ENCODE measurements at regions not wholly inside any gene's neighbourhood (a gene's known extent, or its start where the extent isn't known, plus 50 kb on each side); places are given as distances from the start of the nearest gene placed in this dataset.
"Not testable (repeated sequence)": the region's sequence is repeated elsewhere in the genome, so short reads cannot be mapped to it uniquely, and the experiment has no call there.

DNA sequence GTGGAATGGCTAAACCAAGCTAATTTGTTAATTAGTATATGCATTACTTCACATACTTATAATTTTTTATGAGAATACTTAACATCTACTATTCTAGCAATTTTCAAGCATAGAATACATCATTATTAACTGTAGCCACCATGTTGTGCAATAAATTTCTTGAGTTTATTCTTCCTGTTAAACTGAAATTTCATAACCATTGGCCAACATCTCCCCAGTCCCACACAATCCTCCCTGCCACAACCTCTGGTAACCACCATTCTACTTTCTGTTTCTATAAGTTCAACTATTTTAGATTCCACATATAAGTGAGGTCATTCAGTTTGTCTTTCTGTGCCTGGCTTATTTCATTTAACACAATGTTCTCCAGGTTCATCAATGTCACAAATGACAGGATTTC, 208.5 kb downstream of the PPP4R3C start:
- Histone ChIP-seq H3K9ac (no peak overlapping the region), H3K4me1 (ENCODE audit: low read depth, poor library complexity, severe bottlenecking) (peaks cover 39% of the 10 kb centered on the region), H3K36me3 (ENCODE audit: insufficient read depth) (no peaks in the 10 kb centered on the region), H3K27me3 (ENCODE audit: insufficient read depth, low read depth) (no peaks in the 10 kb centered on the region), H2AFZ (ENCODE audit: low read depth) (no peak overlapping the region), H3K4me2 (peak overlapping the region; percentile 50), H3K27ac (no peak overlapping the region), H3K4me3 (IDR thresholded peaks at IDR 0.05; ENCODE audit: insufficient read depth, low read depth, low read length) (no peak overlapping the region), H3K79me2 (ENCODE audit: insufficient read depth, low read depth) (no peaks in the 10 kb centered on the region), H4K20me1 (ENCODE audit: insufficient read depth) (no peaks in the 10 kb centered on the region)
- TF ChIP-seq, protein P1, sequence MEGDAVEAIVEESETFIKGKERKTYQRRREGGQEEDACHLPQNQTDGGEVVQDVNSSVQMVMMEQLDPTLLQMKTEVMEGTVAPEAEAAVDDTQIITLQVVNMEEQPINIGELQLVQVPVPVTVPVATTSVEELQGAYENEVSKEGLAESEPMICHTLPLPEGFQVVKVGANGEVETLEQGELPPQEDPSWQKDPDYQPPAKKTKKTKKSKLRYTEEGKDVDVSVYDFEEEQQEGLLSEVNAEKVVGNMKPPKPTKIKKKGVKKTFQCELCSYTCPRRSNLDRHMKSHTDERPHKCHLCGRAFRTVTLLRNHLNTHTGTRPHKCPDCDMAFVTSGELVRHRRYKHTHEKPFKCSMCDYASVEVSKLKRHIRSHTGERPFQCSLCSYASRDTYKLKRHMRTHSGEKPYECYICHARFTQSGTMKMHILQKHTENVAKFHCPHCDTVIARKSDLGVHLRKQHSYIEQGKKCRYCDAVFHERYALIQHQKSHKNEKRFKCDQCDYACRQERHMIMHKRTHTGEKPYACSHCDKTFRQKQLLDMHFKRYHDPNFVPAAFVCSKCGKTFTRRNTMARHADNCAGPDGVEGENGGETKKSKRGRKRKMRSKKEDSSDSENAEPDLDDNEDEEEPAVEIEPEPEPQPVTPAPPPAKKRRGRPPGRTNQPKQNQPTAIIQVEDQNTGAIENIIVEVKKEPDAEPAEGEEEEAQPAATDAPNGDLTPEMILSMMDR (conservative IDR thresholded peaks at IDR 0.05; ENCODE audit: low read depth, low read length), result no peak

DNA sequence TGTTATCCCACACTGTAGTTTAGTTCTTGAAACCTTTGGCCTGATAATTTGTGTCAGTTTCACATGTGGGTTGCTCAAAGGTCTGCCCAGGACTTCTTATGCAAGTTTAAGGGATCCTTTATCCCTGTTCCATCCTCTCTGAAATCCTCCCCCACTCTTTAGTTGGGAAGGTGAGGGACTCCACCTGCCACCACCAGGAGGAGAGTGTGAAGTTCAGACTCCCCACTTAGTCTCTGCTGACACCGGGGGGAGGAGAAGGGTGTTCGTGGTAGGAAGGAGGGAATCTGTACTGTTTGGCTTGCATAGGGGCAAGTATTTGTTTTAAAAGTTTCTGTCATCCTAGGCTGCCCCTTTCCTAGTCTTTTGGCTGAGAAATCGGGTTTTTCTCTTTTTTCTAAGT, 211.8 kb downstream of the PPP4R3C start:
- no peaks in the 10 kb centered on the region for H3K36me3 ChIP-seq (ENCODE audit: insufficient read depth)

DNA sequence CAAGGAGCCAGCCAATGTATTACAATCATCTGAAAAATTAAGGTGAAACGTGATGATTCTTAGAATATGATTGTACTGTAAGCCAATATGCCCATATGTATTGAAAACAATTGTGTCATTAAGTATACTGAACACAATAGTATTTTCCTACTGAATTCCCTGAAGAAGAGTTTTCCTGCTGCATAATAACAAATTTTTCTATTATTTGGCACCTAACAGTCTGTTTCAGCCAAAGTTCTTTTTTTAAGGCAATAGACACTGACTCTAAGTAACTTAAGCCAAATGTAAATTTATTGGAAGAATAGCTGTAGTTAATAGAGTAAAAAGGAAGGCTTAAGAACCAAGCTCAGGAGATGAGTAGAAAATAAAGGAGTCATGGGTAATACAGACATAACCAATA, 220.6 kb downstream of the PPP4R3C start:
- H3K4me3 ChIP-seq (IDR thresholded peaks at IDR 0.05; ENCODE audit: insufficient read depth, low read depth, low read length), result no peak overlapping the region

More for the DNA sequence above, 211.8 kb downstream of the PPP4R3C start:
- TF ChIP-seq, protein P1 (conservative IDR thresholded peaks at IDR 0.05; ENCODE audit: low read depth, low read length), result no peak
- Histone ChIP-seq H3K4me1 (ENCODE audit: low read depth, poor library complexity, severe bottlenecking) (peaks cover 58% of the 10 kb centered on the region), H3K79me2 (ENCODE audit: insufficient read depth, low read depth) (no peaks in the 10 kb centered on the region), H3K4me2 (peak overlapping the region; percentile 60), H4K20me1 (ENCODE audit: insufficient read depth) (no peaks in the 10 kb centered on the region), H3K9ac (no peak overlapping the region), H3K27me3 (ENCODE audit: insufficient read depth, low read depth) (no peaks in the 10 kb centered on the region), H2AFZ (ENCODE audit: low read depth) (no peak overlapping the region), H3K27ac (no peak overlapping the region), H3K4me3 (IDR thresholded peaks at IDR 0.05; ENCODE audit: insufficient read depth, low read depth, low read length) (no peak overlapping the region)

DNA sequence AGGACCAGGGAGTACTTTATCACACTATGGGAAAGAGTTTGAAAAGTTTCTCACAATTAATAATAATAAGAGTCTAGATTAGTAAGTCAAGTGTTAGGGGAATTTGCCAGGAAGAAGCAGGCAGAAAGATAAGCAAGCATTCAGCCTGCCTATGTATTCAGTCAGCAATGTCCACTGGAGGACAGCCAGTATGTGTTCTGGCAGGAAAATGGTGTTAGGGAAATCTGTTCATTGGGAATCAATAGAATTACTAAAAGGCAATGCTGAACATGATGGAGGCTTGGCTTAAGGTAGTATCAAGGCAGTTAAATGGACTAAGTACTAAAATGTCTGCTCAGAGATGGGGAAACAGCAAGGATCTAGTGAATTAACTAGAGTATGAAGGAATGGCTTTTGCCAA, 221.2 kb downstream of the PPP4R3C start:
- Histone ChIP-seq H2AFZ (ENCODE audit: low read depth) (no peak overlapping the region), H3K4me2 (no peak overlapping the region), H3K79me2 (ENCODE audit: insufficient read depth, low read depth) (no peaks in the 10 kb centered on the region), H3K9ac (no peak overlapping the region), H3K36me3 (ENCODE audit: insufficient read depth) (no peaks in the 10 kb centered on the region), H3K27ac (no peak overlapping the region), H3K4me1 (ENCODE audit: low read depth, poor library complexity, severe bottlenecking) (peaks cover 22% of the 10 kb centered on the region), H4K20me1 (ENCODE audit: insufficient read depth) (no peaks in the 10 kb centered on the region), H3K4me3 (IDR thresholded peaks at IDR 0.05; ENCODE audit: insufficient read depth, low read depth, low read length) (no peak overlapping the region), H3K27me3 (ENCODE audit: insufficient read depth, low read depth) (no peaks in the 10 kb centered on the region)
- TF ChIP-seq, protein P1 (conservative IDR thresholded peaks at IDR 0.05; ENCODE audit: low read depth, low read length), result no peak

More for the DNA sequence above, 220.6 kb downstream of the PPP4R3C start:
- Histone ChIP-seq H3K27ac (no peak overlapping the region), H2AFZ (ENCODE audit: low read depth) (no peak overlapping the region), H3K36me3 (ENCODE audit: insufficient read depth) (no peaks in the 10 kb centered on the region), H4K20me1 (ENCODE audit: insufficient read depth) (no peaks in the 10 kb centered on the region), H3K4me1 (ENCODE audit: low read depth, poor library complexity, severe bottlenecking) (peaks cover 28% of the 10 kb centered on the region), H3K27me3 (ENCODE audit: insufficient read depth, low read depth) (no peaks in the 10 kb centered on the region), H3K4me2 (no peak overlapping the region), H3K9ac (no peak overlapping the region), H3K79me2 (ENCODE audit: insufficient read depth, low read depth) (no peaks in the 10 kb centered on the region)
- TF ChIP-seq, protein P1 (conservative IDR thresholded peaks at IDR 0.05; ENCODE audit: low read depth, low read length), result no peak

DNA sequence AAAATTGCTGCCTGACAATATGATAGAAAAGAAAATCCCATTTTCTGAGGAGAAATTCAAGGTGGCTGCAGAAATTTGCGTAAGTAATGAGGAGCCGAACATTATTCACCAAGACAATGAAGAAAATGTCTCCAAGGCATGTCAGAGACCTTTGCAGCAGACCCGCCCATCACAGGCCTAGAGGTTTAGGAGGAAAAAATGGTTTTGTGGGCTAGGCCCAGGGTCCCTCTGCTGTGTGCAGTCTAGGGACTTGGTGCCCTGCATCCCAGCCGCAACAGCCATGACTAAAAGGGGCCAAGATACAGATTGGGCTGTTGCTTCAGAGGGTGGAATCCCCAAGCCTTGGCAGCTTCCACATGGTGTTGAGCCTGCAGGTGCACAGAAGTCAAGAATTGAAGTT, 223.1 kb downstream of the PPP4R3C start:
- H3K79me2 ChIP-seq (ENCODE audit: insufficient read depth, low read depth); H3K9ac ChIP-seq; H3K4me1 ChIP-seq (ENCODE audit: low read depth, poor library complexity, severe bottlenecking); H3K4me3 ChIP-seq (IDR thresholded peaks at IDR 0.05; ENCODE audit: insufficient read depth, low read depth, low read length); H3K4me2 ChIP-seq; H3K27me3 ChIP-seq (ENCODE audit: insufficient read depth, low read depth); H3K27ac ChIP-seq; H2AFZ ChIP-seq (ENCODE audit: low read depth); H3K36me3 ChIP-seq (ENCODE audit: insufficient read depth); H4K20me1 ChIP-seq (ENCODE audit: insufficient read depth): not testable (repeated sequence)
